Suppressor macrophage treated with lipopolysaccharide for 4 hours (primary cell): ENCODE measurements at regions not wholly inside any gene's neighbourhood (a gene's known extent, or its start where the extent isn't known, plus 50 kb on each side); places are given as distances from the start of the nearest gene placed in this dataset.

Experiments
- DNase-seq: peaks from one replicate; pipeline ENCODE4 v3.0.0-alpha.2; 2020

- DNase-seq = no peak
Measured at GRCh38 chr2:188158337-188159100, 133.2 kb upstream of the GULP1 start.

DNA sequence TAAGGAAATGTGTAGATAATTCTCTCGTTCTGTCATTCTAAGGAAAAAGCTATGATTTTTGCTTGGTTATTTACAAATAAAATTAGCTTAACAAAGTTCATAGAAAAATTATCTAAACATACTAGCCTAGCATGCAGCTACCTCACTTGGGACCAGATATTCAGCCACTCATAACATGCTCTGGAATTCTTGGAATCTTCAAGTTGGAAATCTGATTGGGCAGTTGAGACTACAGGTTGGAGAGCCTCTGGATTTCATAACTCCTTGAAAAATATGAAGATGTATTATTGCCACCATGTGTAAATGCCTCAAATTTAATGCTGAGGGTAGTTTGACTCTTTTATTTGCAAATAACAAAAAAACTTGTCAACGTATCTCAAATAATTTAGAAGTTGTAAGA, 132.2 kb upstream of the GULP1 start:
- DNase-seq = no peak

DNA sequence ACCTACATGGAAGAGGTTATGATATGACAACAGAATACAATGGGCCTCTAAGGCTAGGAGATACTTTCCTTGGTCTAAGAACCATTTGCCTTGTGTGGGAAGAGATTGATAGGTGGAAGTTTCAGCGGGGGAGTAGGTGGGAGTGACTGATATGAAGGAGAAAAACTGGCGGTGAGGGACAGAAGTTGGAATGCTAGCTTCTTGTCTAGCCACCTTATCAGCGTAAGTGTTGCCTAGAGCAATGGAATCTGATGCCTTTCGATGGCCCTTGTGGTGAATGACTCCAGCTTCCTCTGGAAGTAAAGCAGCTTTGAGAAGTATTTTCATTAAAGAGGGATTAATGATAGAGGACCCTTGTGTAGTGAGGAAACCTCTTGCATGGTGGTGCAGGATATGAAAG, 121.3 kb upstream of the GULP1 start:
- DNase-seq = no peak

DNA sequence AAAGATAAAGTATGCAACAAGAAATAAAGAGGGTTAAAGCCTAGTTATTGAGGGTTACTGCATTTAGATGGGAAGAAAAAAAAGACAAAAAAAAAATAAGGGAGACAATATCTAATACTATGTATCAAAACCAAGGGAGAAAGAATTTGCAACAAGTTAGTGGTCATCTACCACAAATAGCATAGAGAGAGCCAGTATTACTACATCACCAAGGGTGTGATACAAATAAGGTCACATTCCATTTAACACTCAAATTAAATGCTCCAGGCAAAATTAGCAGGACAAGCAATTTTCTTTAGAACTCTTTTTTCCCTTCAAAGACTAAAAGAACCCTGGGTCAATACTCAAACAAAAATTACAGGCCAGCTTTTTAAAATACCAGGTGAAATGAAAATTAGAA, 115.1 kb upstream of the GULP1 start:
- DNase-seq = no peak

DNA sequence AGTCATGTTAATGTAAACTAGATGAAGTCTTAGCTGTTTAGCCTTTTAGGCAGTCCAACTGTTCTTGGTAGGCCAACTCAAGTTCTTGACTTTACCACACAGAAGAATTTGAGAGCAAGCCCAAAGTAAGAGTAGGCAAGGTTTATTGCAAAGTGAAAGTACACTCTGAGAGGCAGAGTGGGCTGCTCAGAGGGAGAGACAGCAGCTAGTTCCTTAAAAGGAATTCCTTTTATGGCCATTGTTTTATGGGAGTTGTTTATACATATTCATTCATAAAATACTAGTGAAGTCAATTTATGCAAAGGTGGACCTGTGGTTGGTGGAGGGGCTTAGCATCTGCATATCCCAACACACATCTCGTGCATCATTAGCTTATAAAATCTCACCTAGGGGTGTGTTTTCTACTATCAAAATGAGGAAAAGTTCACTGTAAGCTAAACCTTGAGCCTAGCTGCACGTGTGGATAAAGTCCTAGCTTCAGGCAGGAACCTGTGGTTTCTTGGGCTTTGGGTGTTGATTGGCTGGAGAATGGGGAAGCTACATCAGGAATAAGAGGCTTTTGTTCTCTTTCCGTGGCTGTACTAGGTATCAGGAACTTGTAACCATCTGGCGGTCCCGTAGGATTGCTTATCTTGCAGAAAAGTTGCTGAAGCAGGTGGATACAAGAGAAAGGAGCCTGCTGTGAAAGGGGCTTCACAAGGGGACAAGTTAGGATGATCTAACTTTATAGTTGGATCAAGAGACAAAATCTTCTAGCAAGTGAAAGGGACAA, 110.4 kb upstream of the GULP1 start:
- no peak for DNase-seq

GRCh38 chr2:188181884-188182283, 109.8 kb upstream of the GULP1 start:
- no peak for DNase-seq

- DNase-seq = no peak
Measured at GRCh38 chr2:188187726-188188125, 103.9 kb upstream of the GULP1 start.

DNA sequence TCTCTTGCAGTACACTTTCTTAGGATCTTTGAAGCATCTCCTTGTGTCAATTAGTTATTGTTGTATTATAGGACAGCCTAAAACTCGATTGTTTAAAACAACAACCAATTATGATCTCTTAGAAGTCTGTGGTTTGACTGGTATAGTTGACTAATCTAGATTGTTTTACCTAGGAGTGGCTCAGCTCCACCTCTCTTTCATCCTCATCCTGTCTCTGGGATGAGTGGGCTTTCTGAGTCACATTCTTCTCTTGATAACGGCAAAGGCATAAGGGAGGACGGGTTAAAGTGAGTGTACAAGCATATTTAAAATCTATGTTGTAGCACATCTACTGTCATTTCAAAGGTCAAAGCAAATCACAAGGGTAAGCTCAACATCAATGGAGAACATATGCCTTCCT, 102.3 kb upstream of the GULP1 start:
- no peak for DNase-seq

GRCh38 chr2:188193230-188193629, 98.4 kb upstream of the GULP1 start:
- DNase-seq = no peak

DNA sequence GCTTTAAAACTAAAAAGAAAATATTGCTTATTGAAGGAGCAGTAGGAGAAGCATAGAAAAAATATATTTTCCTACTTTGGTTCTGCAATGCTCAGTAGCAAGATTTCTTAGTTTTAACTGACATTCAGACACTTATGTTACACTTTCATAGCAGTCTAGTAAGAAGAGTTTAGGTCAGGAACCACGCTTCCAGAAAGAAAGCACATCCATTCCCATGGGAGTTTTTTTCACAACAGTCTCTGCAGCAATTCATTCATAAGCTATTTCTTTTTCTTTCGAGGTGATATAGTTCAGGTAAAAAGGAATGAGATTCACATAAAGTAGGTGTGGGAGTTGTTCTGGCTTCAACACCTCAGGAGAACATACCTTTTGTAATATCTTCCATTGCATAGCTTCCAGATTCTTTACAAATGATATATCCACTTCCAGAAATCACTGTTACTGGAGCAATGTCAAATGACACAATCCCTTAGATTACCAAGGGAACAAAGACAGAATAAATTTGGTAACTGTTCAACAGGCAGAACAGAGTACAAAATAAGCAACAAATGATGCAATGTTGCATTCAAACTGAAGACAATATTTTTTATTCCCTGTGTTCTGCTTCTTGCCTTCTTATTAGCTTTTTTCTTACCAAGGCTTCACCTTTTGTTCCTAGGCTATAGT, 95.2 kb upstream of the GULP1 start:
- no peak for DNase-seq

DNA sequence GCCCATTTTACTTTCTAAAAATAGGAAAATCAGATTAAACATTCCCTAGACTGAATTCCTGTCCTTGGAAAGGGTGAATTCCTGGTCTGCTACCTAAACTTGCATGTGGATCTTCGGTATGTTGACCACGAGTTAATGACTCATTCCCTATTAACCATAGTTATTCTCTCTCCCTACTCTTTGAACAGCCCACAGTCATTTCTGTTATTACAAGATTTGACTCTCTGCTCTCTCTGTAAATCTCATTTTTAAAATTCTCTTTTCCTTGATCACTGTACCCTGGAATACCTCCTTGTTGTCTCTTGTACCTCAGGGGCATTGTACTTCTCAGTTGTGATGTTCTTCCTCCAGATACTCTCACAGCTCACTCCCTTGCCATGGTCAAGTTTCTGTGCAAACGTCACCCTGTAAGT, 92.0 kb upstream of the GULP1 start:
- DNase-seq = no peak

DNA sequence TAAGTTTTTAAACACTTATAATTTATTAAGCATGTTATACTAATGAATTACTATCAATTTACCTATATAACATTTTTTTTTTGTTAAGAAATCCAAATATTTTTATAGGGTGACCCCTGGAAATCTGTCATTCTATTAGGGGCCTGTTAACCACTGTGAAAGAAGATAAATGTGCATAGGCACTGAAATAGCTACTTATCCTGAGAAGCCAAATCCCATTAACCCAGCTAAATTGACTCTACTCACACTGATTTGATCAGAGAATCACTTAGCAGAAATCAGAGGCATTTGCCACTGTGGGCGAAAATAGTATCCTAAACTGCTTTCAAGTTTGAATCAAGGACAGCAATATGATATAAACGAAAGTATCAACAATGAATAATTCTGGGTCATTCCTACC, 90.0 kb upstream of the GULP1 start:
- DNase-seq = no peak

- no peak for DNase-seq
Measured at GRCh38 chr2:188202777-188203176, 88.9 kb upstream of the GULP1 start.

- no peak for DNase-seq
Measured at GRCh38 chr2:188203776-188204175, 87.9 kb upstream of the GULP1 start.

DNA sequence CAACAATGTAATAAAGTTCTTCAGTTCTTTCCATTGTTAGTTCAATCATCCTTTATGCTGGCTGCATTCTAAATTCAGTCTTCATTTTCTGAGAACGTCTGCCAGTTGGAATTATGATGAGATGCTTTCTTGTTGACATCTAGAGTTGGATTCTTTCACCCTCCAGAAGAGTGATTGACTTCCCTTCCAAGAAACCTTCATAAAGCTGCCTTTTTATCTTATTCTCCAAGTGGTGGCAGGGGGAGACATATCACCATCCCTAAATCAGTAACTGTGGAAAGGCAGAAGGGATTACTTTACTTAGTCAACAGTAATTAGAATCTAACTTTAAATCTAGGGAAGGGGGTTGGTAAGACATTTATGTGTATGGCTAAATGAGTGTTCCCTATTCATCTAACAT, 86.8 kb upstream of the GULP1 start:
- DNase-seq = no peak

DNA sequence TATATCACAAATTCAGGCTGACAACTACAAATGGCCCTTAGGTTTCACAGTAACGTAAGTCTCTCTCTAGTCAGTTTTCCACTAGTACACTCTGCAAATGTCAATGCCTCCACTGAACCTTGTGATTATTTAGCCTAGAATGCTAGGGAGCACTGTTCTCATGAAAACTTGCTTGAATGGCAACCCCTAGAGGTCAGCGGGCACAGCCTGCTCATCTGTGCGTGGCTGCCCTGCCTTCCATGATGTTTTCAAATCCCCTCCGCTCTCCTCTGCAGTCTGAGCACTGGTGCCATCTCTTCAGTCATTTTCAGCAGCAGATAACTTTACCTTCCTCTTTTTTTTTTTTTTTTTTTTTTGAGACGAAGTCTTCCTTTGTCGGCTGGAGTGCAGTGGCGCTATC, 84.1 kb upstream of the GULP1 start:
- DNase-seq = no peak

GRCh38 chr2:188209218-188209617, 82.5 kb upstream of the GULP1 start:
- no peak for DNase-seq

GRCh38 chr2:188217264-188217663, 74.4 kb upstream of the GULP1 start:
- DNase-seq = no peak

DNA sequence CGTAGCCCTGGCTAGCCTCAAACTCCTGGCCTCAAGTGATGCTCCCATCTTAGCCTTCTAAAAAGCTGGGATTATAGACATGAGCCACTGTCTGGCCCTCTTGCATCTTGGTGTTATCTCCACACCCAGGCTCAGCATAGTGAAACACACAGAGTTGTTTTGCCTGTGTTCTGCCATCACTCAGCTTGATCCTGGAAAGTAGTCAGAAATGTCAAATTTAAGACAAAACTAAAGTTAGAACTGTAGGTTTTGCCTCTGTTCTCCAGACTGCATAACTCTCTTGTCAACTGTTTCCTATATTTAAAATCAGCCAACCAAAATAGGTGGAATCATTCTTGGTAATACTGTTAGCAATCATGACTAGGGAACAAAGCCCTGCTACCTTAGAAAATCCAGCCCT, 72.1 kb upstream of the GULP1 start:
- no peak for DNase-seq

GRCh38 chr2:188220535-188220934, 71.1 kb upstream of the GULP1 start:
- no peak for DNase-seq

GRCh38 chr2:188227713-188228112, 64.0 kb upstream of the GULP1 start:
- no peak for DNase-seq

DNA sequence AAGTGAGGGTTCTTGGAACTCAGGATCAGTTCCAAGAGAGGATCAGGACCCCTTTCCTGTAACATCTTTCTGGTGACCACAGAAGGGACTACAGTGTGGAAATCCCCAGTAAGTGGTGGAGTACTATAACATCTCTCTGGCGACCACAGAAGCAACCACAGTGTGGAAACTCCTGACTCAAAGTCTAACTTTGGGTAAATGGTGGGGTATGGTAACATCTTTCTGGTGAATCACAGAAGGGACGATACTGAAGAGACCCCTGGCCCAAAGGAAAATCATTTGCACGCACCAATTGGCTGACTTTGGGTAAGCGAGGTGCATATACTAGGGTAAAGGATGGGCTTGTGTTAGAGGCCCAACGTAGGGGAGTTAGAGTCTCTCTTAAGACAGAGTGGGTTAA, 56.3 kb upstream of the GULP1 start:
- DNase-seq = no peak

DNA sequence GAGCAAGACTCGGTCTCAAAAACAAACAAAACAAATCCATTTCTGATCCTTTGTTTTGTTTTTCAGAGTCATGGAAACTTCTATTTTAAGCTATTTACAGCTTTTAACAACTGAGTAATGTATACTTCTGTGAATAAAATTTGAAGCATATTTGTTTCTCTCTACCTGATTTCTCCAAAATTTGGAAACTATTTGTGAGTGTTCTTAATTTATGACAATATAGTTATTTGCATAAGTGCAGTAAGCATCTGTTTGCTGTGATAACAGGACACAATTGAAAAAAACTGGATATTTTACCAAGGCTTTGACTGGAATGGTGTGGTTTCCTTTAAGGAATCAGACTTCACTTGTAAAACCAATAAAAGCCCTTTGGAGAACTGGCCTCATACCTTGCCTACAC, 53.3 kb upstream of the GULP1 start:
- DNase-seq = no peak
